ENCODE measurements at regions not wholly inside any gene's neighbourhood (a gene's known extent, or its start where the extent isn't known, plus 50 kb on each side); places are given as distances from the start of the nearest gene placed in this dataset.

GRCh38 chr3:28933337-28933736 is 347.5 kb upstream of the RBMS3 start:
- Histone ChIP-seq H3K27me3 (ENCODE audit: insufficient read depth, low read length) (no peaks in the 10 kb centered on the region), H4K20me1 (ENCODE audit: insufficient read depth, low read length) (no peaks in the 10 kb centered on the region)
- TF ChIP-seq CTCF (IDR thresholded peaks at IDR 0.05; ENCODE audit: low read length) (no peak), EZH2 (IDR thresholded peaks at IDR 0.05; ENCODE audit: borderline replicate concordance, low read length) (no peak)

GRCh38 chr3:28934126-28934813 is 346.6 kb upstream of the RBMS3 start:
- no peaks in the 10 kb centered on the region for H3K9me3 ChIP-seq (ENCODE audit: low read length)
- H3K9ac ChIP-seq (ENCODE audit: low read length), result no peak overlapping the region
- H3K4me3 ChIP-seq (ENCODE audit: low read depth, low read length, poor library complexity, severe bottlenecking), result no peak overlapping the region
- no peaks in the 10 kb centered on the region for H3K27me3 ChIP-seq (ENCODE audit: insufficient read depth, low read length)
- no peak for TF ChIP-seq CTCF (IDR thresholded peaks at IDR 0.05; ENCODE audit: low read length)
- no peak for TF ChIP-seq EZH2 (IDR thresholded peaks at IDR 0.05; ENCODE audit: borderline replicate concordance, low read length)
- H3K4me2 ChIP-seq (ENCODE audit: low read length), result no peak overlapping the region
- H4K20me1 ChIP-seq (ENCODE audit: insufficient read depth, low read length), result no peaks in the 10 kb centered on the region
- H3K27ac ChIP-seq (ENCODE audit: low read depth, low read length, poor library complexity, severe bottlenecking), result no peak overlapping the region
- no peaks in the 10 kb centered on the region for H3K9me2 ChIP-seq (ENCODE audit: low read depth, low read length)
- no peak overlapping the region for H2AFZ ChIP-seq (ENCODE audit: low read length)
- H3F3A ChIP-seq (ENCODE audit: insufficient read depth, low read length), result no peaks in the 10 kb centered on the region
- no peaks in the 10 kb centered on the region for H3K36me3 ChIP-seq (ENCODE audit: insufficient read depth, low read length)
- H3K79me2 ChIP-seq (ENCODE audit: insufficient read depth, low read length), result no peaks in the 10 kb centered on the region
- peaks cover 43% of the 10 kb centered on the region for H3K4me1 ChIP-seq (ENCODE audit: insufficient read depth, low read length, severe bottlenecking)

More at GRCh38 chr3:28933337-28933736, 347.5 kb upstream of the RBMS3 start:
- Histone ChIP-seq H3K9me3 (ENCODE audit: low read length) (no peaks in the 10 kb centered on the region), H2AFZ (ENCODE audit: low read length) (no peak overlapping the region), H3K27ac (ENCODE audit: low read depth, low read length, poor library complexity, severe bottlenecking) (no peak overlapping the region), H3K9ac (ENCODE audit: low read length) (no peak overlapping the region), H3F3A (ENCODE audit: insufficient read depth, low read length) (no peaks in the 10 kb centered on the region), H3K79me2 (ENCODE audit: insufficient read depth, low read length) (no peaks in the 10 kb centered on the region), H3K4me3 (ENCODE audit: low read depth, low read length, poor library complexity, severe bottlenecking) (no peak overlapping the region), H3K4me1 (ENCODE audit: insufficient read depth, low read length, severe bottlenecking) (peaks cover 49% of the 10 kb centered on the region), H3K9me2 (ENCODE audit: low read depth, low read length) (no peaks in the 10 kb centered on the region), H3K36me3 (ENCODE audit: insufficient read depth, low read length) (no peaks in the 10 kb centered on the region), H3K4me2 (ENCODE audit: low read length) (no peak overlapping the region)

GRCh38 chr3:28935146-28935545 is 345.7 kb upstream of the RBMS3 start:
- TF ChIP-seq EZH2 (IDR thresholded peaks at IDR 0.05; ENCODE audit: borderline replicate concordance, low read length), result no peak
- TF ChIP-seq CTCF (IDR thresholded peaks at IDR 0.05; ENCODE audit: low read length), result no peak
- Histone ChIP-seq H3K9me2 (ENCODE audit: low read depth, low read length) (no peaks in the 10 kb centered on the region), H3K9ac (ENCODE audit: low read length) (no peak overlapping the region), H3K27me3 (ENCODE audit: insufficient read depth, low read length) (no peaks in the 10 kb centered on the region), H3K79me2 (ENCODE audit: insufficient read depth, low read length) (no peaks in the 10 kb centered on the region), H3F3A (ENCODE audit: insufficient read depth, low read length) (no peaks in the 10 kb centered on the region), H3K36me3 (ENCODE audit: insufficient read depth, low read length) (no peaks in the 10 kb centered on the region), H3K4me3 (ENCODE audit: low read depth, low read length, poor library complexity, severe bottlenecking) (no peak overlapping the region), H3K27ac (ENCODE audit: low read depth, low read length, poor library complexity, severe bottlenecking) (no peak overlapping the region), H4K20me1 (ENCODE audit: insufficient read depth, low read length) (no peaks in the 10 kb centered on the region), H2AFZ (ENCODE audit: low read length) (no peak overlapping the region; the same call in 1 of the 2 replicates), H3K9me3 (ENCODE audit: low read length) (no peaks in the 10 kb centered on the region), H3K4me2 (ENCODE audit: low read length) (peak overlapping the region; percentile 11; the same call in 1 of the 2 replicates), H3K4me1 (ENCODE audit: insufficient read depth, low read length, severe bottlenecking) (peaks cover 43% of the 10 kb centered on the region)
